ENCODE measurements at regions not wholly inside any gene's neighbourhood (a gene's known extent, or its start where the extent isn't known, plus 50 kb on each side); places are given as distances from the start of the nearest gene placed in this dataset.
A peak's percentile ranks its signal among the peaks of the same experiment; 100 is the strongest.

DNA sequence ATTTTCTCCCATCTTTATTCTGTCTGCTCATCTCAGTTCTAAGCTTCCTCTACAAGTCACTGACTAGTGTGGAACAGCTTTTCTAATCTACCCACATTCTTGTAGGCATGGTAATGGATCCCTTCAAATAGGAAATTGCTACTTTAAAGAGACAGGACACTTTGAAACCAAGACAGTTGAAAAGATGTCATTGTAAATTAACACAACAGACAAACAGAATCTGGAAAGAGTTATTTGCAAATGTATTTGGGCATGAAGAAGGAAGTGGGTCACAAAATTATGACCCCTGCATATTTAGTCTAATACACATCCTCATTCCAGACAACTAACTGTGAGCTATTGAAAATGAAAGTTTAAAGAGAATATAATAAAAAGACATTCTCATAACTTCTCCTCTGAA lies 298.2 kb upstream of the MARCKS start:
- no peak for DNase-seq

DNA sequence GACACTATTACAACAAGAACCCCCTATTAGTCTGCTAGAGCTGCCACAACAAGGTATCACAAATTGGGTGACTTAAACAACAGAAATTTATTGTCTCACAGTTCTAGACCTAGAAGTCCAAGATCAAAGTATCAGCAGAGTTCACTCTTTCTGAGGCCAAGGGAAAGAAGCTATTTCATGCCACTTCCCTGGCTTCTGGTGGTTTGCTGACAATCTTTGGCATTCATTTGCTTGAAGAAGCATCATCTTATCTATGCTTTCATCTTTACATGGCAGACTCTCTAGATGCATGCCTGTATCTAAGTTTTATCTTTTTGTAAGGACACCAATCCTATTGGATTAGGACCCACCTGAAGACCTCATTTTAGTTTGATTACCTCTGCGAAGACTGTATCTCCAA lies 296.8 kb upstream of the MARCKS start:
- no peak for DNase-seq

DNA sequence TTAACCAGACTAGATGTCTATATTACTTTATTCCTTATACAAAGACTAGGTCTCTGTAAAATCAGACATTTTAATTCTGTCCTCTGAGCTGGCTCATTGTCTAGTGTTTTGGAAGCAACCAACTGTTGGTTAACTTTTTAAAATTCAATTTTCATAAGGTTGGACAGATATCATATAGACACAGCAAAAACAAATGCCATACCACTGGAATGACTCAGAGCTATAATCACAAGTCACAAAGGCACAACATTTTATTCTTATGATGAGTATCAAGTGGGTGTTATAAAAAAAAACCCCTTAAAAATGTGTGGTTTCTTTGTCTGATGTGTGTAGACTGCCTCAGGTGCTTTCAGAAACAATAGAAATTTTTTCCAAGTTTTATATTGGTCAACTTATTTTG lies 296.2 kb upstream of the MARCKS start:
- no peak for DNase-seq

DNA sequence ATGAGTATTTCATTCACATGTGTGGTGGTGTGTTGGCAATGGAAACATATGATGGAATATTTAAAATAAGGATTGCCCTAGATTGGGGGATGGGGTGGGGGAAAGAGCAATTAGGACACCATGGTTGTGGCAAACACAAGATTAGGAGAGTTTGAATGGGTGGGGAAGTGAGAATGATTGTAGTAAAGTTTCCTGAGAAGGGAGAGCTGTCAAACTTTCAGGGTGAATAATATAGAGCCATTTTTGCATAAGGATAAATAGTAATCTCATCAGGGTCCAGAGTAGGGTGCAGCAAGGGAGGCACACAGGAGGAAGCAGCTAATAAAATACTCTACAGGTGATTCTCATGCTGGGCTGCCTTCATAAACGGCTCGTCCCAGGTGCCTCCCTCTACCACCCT lies 294.9 kb upstream of the MARCKS start:
- no peak for DNase-seq

DNA sequence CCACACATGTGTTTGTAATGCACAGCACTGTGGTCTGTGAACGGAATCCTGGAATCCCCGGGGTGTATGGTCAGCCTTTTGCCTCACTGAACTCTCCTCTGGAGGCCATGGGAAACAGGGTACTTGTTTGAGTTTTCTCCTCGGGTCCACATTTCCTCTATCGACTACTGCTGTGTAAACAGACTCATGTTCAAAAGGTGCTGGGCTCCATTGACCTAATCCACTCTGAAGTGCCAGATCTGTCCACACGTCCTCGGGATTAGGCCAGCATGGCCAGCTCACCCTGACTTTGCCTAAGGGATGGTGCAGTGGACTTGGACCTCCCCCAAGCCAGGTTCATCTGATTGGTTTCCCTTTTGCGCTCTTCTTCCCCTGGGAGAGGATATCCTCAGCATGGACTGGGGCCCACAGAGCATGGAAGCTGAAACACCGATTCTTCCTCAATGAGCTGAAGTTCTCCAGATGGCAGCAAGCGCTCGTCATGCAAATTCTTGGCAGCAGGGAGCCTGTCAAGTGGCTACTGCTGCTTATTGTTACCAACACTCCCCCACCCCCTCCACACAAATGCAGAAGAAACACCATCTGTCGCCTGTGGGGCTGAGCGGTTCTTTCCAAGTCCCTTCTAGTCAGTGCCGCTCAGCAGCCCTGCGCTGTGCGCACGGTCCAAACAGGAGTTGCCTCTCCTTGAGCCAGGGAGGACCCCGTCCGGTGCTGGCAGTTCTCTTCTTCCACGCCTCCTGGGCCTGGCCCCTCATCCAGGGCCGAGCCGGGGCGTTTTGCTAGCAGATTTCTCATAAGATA lies 292.6 kb upstream of the MARCKS start:
- DNase-seq, result peak; percentile 0

DNA sequence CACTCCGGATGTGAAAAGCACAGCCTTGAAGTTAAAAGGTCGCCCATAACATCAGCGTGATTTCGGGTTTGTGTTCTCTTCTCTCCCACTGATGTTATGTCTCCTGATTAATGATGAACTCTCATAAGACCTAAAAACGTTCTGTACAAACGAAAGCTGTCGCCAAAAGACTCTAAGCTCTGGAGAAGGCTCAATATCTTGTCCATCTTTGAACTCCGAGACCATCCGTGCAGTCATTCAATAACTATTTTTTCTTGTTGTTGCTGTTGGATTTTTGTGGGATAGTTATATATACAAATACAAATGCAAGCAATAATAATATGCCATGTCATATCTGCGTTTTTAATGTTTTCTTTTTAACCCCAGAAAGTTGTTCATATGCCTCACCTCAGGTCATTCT lies 291.8 kb upstream of the MARCKS start:
- DNase-seq, result no peak

DNA sequence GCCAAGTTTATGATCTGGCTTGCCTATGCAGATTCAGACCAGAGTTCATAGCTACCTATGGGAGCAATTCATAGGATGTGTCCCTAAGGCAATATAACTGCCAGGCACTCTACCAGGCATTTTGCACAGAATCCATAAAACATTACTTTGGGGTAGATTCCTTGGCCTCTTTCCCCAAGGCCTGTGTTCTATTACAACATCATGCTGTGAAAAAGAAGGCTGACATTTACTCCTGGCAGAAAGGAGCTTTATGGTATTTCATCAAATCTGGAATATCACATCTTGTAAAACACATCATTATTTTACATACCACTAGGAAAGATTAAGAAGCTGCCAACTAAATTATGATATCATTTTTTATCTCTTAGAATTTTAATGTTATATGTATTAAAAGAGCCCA lies 287.0 kb upstream of the MARCKS start:
- no peak for DNase-seq

DNA sequence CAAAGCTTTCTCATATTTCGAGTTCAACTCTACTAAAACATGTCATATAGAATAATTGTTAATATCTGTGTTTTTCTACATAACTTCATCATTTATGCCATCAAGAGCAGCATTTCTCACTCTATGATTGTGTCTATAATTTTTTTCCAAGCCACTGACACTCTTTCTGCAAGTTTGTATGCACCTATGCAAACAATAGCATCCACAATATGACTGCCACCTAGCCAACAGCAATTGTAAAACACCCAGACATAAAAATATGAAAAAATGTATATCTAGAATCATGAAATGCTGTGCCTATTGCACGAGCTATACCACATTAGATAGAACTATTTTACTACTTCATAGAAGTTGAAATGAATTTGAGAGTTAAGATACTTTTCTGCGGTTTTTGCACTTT lies 286.5 kb upstream of the MARCKS start:
- DNase-seq, result no peak

DNA sequence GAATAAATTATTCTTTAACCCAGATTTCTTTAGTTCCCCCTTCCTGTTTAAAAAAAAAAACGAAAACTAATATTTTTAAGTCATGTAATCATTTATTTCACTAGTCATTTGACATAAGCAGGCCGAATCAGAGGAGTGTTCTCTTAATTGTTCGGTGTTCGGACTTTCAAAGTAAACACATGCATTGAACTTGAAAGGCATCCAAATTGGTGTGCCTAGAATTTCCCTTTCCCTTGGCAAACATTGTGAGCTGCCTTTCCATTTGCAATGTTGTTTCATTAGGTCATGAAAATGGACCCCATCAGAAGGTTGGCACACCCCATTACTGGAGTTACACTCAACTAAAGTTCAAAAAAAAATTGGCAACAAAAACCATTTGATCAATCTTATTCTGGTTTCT lies 283.0 kb upstream of the MARCKS start:
- DNase-seq, result no peak

DNA sequence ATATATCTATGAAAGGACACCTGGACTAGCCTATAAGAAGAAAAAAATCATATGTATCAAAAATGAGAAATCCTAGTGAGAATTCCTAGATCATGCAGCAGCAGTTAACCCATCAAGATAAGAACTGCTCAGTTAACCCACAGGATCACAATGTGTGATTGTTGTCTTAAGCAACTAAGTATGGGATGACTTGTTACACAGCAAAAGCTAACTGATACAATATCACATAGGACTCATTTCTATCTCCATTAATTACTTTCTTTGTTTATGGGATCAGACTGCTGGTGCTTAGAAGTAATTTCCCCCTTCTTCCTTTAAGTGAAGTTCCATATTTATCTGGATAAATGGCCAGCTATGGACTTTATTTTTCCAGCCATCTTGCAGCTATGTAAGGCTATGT lies 280.8 kb upstream of the MARCKS start:
- no peak for DNase-seq

DNA sequence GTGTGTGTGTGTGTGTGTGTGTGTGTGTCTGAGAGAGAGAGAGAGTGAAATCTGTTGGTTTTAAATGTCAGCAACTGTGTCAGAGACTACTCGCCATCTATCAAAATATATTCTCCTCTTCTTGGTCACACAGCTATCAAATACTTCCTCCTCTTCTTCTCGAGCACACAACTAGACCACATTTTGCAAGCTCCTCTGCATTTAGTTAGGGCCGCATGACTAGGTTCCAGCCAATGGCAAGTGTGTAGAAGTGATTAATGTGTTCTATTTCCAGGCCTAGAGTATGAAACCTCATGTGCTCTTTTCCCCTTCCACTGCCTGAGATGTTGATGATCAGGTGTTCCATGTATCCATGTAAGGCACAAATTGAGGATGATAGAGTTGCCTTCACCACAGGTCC lies 278.5 kb upstream of the MARCKS start:
- DNase-seq, result no peak

DNA sequence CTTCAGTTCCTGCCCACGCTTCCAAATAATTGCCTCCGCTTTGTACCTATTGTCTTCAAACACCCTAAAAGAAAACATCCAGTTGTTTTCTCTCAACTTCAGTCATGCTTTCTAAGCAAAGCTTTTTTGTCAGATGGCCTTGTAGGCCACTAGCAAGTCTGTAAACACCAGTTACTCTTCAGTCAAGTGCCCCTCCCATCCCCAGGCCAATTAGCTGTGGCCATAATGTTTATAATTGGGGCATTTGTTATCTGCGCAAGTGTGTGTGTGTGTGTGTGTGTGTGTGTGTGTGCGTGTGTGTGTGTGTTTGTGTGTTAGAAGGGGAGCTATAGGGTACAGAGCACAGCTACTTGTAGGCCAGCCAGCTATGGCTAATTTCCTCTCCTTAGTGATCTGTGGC lies 272.4 kb upstream of the MARCKS start:
- DNase-seq, result no peak

DNA sequence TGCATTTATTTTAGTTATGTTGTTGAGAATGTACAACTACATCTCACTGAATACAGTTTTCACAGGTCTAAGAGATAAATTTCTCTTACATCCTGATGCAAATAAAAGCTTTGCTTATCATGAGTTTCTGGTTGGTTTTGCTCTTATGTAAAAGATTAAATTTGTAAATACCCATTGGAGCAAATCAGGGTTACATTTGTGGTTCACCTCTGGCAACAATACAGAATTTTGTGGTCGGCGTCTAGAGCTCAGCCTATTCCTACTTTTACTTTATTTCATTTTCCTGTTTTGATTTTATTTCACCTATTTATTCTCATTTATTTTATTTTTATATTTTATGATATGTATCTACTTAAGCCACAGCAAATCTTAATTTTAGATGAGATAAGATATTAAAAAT lies 271.9 kb upstream of the MARCKS start:
- DNase-seq, result no peak

DNA sequence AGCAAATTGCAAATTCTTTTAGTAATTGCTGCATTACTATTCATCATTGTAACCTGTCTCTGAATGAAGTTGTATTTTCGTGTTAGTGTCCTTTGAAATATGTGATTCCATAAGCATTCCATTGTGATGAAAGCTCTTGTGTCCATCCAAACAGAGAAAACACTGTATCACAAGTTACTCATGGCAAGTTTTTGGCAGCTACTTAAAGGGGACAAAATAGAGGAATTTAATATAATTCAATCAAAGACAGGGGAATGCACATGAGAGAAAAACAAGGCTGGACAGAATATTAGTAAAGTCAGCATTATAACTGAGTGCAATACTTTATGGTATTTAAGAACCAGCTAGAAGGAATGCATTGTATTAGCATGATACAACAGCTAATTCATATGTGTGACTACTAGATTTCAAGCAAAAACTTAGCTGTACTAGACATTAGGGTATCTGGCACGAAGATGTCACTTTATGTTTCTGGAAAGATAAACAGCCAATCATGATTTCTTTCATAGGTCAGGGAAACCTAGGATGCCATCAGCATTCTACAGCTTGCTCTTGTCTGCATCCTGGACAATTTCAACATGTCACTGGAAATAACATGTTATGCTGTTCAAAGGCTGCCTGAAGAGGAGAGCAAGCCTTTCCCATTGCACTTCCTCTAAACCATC lies 270.6 kb upstream of the MARCKS start:
- DNase-seq, result no peak

DNA sequence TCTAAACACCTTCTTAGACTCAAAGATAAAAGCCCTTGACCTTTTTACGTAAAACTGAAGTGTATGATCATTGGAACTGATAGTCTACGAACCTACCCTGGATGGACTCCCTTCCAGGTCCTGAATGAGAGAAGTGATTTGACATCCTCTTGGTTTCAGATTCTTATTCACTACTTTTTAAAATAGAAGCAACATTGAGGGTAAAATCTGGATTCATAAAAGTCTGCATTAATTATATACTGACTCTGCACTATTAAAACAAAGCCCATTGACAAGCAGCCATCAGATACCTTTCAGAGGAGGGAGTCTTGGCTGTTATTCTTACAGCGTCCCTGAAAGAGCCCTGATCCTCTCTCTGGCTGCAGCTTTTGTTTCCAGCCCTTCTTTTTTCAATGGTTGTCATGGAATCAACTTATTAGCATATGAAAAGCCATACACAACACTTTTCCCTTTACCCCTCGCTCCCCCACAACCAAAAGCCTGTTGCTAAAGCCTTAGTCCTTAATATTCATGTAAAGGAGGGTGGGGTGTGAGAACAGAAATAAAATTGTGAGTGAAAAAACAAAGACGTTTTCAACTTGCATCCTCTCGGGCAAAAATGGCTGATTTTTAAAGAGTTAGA lies 270.0 kb upstream of the MARCKS start:
- no peak for DNase-seq

DNA sequence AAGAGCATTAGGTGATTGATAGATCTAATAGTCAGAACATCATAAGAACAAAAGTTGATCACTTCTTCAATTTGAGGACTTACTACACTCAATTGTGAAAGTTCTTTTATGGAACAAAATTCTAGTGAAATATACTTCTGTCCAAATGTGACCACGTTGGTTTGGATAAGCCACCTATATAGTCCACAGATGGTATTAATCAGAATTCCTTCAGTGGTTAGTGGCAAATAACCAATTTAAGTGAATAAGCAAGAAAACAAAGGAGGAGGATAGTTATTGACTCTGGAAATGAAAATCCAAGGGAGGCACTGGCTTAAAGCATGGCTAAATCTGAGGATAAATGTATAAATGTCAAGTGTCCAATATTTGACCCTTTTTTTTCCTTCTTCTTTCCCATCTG lies 268.5 kb upstream of the MARCKS start:
- no peak for DNase-seq

DNA sequence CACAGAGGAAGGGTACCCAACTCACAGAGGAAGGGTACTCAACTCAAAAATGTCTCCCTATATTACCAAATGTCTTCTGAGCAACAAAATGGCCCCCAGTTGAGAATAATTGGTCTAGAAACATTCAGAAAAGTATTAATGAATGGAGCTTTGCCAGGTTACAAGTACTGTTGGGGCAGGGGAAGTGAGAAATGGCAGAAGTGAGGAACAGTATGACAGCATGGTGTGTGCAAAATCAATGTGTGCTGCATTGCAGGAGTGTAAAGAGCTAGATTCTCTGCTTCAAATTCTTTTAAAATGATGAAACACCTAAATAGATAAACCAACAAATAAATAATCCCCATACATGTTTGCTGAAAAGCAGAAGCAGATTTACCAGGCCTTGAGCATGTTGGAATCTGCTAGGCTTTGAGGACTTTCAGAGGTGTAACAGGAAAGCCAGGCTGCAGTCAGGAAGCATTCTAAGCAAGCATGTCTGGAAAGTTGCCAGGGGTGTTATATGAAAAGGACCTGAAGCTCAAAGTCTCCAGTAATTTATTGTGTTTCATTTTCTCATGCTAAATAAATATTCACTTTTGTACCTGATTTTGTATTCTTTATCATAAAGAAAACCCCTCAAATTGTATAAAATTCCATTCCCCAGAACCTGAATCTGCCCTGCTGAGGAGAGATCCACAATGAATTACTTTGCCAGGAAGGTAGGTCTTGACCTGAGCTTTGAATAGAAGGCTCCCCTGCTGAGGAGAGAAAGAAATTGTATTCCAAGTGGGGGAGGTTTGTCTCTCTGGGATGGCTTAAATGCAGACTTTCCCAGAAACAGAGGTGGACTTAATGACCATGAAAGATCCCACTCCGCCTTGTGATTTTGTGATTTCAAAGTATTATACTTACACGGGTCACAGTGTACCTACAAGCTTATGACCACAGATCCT lies 265.0 kb upstream of the MARCKS start:
- no peak for DNase-seq

DNA sequence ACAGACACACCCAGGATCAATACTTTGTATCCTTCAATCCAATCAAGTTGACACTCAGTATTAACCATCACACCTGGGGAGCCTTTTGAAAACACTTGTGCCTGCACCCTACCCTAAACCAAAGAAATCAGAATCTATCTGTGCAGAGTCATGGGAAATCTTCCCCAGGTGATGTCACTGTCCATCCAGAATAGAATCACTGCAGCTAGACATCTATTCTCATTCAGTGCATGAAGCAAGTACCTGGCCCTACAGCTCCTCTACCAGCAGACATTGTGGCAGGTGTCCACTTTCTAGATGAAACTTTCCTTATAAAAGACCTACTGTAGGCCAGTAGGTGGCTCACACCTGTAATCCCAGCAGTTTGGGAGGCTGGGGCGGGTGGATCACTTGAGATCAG lies 262.4 kb upstream of the MARCKS start:
- DNase-seq, result no peak

DNA sequence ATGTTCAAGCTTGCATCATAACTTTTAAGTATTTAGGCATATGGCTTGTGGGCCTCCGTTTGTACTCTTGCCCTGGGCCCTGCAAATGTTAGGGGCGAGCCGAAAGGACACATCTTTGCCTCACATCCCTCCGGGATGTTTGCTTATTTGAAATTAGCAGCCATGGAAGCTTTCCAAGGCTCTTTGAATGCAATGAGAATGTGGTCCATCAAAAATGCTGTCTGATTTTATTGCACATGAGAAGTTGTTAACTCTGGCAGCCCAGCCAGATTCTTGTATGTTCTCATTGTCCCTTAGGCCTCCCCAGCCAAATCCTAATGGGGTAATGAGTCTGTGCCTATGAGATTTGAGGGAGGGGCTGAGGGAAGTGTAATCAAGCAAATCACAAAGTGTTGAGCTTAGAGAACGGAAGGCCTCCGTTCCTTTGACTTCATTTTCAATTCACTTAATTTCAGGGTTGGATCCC lies 261.2 kb upstream of the MARCKS start:
- DNase-seq, result no peak

DNA sequence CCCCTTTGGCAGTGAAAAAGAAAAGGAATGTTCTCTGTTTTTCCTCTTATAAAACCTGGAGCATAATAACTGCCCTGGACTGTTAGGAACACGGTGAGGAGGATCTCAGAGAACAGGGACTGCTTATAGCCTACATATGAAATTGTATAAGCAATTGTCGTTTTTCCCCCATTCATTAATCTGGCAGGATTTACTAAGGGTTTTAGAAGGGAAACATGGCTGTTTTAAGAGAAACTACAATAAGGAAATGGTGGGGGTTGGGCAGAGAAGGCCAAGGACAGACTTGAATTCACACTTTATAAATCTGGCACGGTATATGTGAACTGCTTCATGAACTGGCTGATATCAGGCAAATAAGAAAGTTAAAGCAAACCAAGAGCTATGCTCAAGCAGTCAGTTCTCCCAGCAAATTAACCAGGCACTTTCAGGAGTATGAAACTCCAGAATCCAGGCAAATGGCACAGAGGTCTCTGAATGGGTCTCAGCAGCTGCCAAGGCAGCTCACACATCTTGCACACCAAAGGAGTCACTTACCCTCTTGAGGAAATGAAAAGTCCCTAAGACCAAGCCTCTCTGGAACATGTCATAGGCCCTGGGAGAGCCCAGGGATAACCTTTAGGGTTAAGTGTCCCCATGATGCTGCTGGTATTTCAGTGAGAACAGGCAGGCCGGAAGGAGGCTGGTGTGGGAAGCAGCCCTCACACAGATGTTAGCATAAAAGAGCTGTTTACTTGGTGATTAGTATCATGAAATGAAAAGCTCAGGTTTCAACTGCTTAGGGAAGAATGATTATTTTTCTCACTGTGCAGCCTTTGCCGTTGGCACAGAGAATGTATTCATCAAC lies 260.5 kb upstream of the MARCKS start:
- DNase-seq, result no peak

DNA sequence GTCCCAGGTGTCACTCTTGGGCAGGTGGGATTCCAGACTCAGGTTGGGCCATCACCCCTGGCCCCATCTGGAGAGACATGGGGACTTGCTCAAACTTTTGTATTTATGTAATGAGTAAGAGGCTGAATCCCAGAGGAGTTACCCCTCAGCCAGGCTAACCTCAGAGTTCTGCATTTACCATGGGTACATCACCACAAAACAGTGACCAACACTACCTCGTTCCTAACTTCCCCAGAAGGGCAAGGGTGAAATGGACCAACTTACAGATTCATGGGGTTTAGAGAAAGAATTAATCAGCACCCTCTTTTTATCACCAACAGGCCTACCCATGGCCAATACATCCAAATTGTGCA lies 259.9 kb upstream of the MARCKS start:
- no peak for DNase-seq

DNA sequence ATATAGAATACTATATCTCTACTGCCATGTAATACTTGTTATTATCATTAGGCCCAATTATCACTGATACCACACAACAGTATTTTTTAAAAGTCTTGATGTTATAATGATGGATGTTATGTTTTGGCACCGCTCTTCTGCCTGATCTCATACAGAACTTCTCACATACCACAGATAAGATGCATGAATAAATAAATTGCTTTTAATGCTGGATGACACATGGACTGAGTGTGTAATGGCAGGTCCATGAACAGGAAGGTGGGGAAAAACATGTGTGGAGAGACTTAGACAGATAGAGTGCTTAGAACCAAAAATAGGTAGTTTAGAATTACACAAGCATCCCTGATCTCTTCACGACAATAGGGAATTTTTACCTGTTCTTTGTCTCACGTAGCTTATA lies 258.4 kb upstream of the MARCKS start:
- DNase-seq, result no peak

Data from CD4-positive, alpha-beta T cell treated with Interleukin-4 for 4 hours (primary cell).